Mucosa of descending colon (tissue), 3 donors: ENCODE measurements at regions not wholly inside any gene's neighbourhood (a gene's known extent, or its start where the extent isn't known, plus 50 kb on each side); places are given as distances from the start of the nearest gene placed in this dataset.

Experiments
- ATAC-seq: fragments of 200-7000 bp; cut with Tn5 transposase; one replicate; pipeline ENCODE4 v1.9.1; 2020; ENCODE audit warnings: mild to moderate bottlenecking, moderate library complexity
- DNase-seq, 3 donors: peaks; one replicate each; pipeline ENCODE4 v3.0.0-alpha.2; 2020
- H3K36me3 ChIP-seq: fragments of 200-600 bp; one replicate; pipeline ENCODE4 v1.8.0; 2021; ENCODE audit warnings: low read depth, mild to moderate bottlenecking
- H3K4me1 ChIP-seq: fragments of 200-600 bp; one replicate; pipeline ENCODE4 v1.8.0; 2021; ENCODE audit warnings: low read depth, mild to moderate bottlenecking
- H3K4me3 ChIP-seq: fragments of 200-600 bp; one replicate; pipeline ENCODE4 v1.8.0; 2021; ENCODE audit warnings: mild to moderate bottlenecking
- H3K9me3 ChIP-seq: fragments of 200-600 bp; one replicate; pipeline ENCODE4 v1.8.0; 2021; ENCODE audit warnings: mild to moderate bottlenecking
- CTCF ChIP-seq: fragments of 200-600 bp; IDR thresholded peaks from one replicate; pipeline ENCODE4 v1.8.0; 2022; ENCODE audit warnings: antibody characterized with exemption, mild to moderate bottlenecking
- intact Hi-C, 2 donors: fragments of 100-400 bp; cut with DNase I in 1 of 2; cut with micrococcal nuclease in 1 of 2; formaldehyde crosslinking; loops; one replicate each; pipeline versions ENCODE4 v1.11.0 to v1.11.1; 2022; cut with DNase I, micrococcal nuclease
- donor health status: DM: no; HTN: no; CAD: no; lungs with moderate emphysema.
- donor health status: DM: no; HTN: no; CAD: no.
- donor health status: DM: no; HTN: yes; CAD: no.

GRCh38 chr3:146991907-146992306 lies 386.8 kb upstream of the PLSCR5 start:
- ATAC-seq (no peak), DNase-seq (no peak)
- no peaks in the 10 kb centered on the region for H3K36me3 ChIP-seq
- no peak for TF ChIP-seq CTCF
- no peaks in the 10 kb centered on the region for H3K9me3 ChIP-seq
- no peaks in the 10 kb centered on the region for H3K4me1 ChIP-seq
- no peak overlapping the region for H3K4me3 ChIP-seq
- intact Hi-C loops = no loop called here

- no peak for DNase-seq
- Histone ChIP-seq H3K4me1 (no peaks in the 10 kb centered on the region), H3K36me3 (no peaks in the 10 kb centered on the region), H3K9me3 (no peaks in the 10 kb centered on the region), H3K4me3 (no peak overlapping the region)
- intact Hi-C loops = no loop called here
- no peak for ATAC-seq
- no peak for TF ChIP-seq CTCF
These were observed 370.3 kb upstream of the PLSCR5 start for GRCh38 chr3:146975476-146975875.

- H3K4me3 ChIP-seq = no peak overlapping the region
These were observed 369.9 kb upstream of the PLSCR5 start for GRCh38 chr3:146975032-146975431.

GRCh38 chr3:146974001-146974400 lies 368.9 kb upstream of the PLSCR5 start:
- Histone ChIP-seq H3K4me1 (no peaks in the 10 kb centered on the region), H3K4me3 (no peak overlapping the region), H3K9me3 (no peaks in the 10 kb centered on the region), H3K36me3 (no peaks in the 10 kb centered on the region)
- TF ChIP-seq CTCF = no peak
- ATAC-seq = no peak
- no peak for DNase-seq
- intact Hi-C loops = no loop called here

More at GRCh38 chr3:146975032-146975431, 369.9 kb upstream of the PLSCR5 start:
- no peak for ATAC-seq
- no peak for DNase-seq
- H3K9me3 ChIP-seq = no peaks in the 10 kb centered on the region
- intact Hi-C loops = no loop called here
- TF ChIP-seq CTCF = no peak
- H3K36me3 ChIP-seq = no peaks in the 10 kb centered on the region
- H3K4me1 ChIP-seq = no peaks in the 10 kb centered on the region

GRCh38 chr3:146972726-146973125 lies 367.6 kb upstream of the PLSCR5 start:
- intact Hi-C loops = no loop called here

More at GRCh38 chr3:146972726-146973125, 367.6 kb upstream of the PLSCR5 start:
- ATAC-seq (no peak), DNase-seq (no peak)
- H3K4me1 ChIP-seq = no peaks in the 10 kb centered on the region
- no peak for TF ChIP-seq CTCF
- no peaks in the 10 kb centered on the region for H3K36me3 ChIP-seq
- H3K4me3 ChIP-seq = no peak overlapping the region
- H3K9me3 ChIP-seq = no peaks in the 10 kb centered on the region
